ENCODE measurements at regions not wholly inside any gene's neighbourhood (a gene's known extent, or its start where the extent isn't known, plus 50 kb on each side); places are given as distances from the start of the nearest gene placed in this dataset.
"Not testable (repeated sequence)": the region's sequence is repeated elsewhere in the genome, so short reads cannot be mapped to it uniquely, and the experiment has no call there.

GRCh38 chr13:73310366-73310765, 251.6 kb downstream of the KLF5 start:
- DNase-seq, result no peak

- DNase-seq, result no peak
Observed at GRCh38 chr13:73307481-73307880, 248.7 kb downstream of the KLF5 start.

DNA sequence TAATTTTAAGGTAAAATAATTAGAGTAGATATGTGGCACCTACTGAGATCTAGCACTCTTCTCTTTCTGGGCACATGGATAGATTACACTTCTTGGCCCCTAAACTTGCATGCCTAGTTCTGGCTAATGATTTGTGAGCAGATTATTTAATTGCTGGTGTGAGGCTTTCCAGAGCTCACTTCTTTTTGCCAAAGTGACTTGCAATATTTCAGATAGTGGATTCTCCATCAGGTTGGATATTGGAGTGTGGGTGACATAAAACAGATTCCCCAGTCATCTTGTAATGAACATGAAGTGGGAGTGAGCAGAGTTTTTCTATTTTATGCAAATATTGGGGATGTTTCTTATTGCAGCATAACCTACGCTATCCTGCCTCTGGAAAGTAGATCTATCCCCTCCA, 247.9 kb downstream of the KLF5 start:
- no peak for DNase-seq

- no peak for DNase-seq
Observed at GRCh38 chr13:73304442-73304841, 245.6 kb downstream of the KLF5 start.

- no peak for DNase-seq
Observed at GRCh38 chr13:73303851-73304250, 245.0 kb downstream of the KLF5 start.

GRCh38 chr13:73301622-73302021, 242.8 kb downstream of the KLF5 start:
- not testable (repeated sequence) for DNase-seq

DNA sequence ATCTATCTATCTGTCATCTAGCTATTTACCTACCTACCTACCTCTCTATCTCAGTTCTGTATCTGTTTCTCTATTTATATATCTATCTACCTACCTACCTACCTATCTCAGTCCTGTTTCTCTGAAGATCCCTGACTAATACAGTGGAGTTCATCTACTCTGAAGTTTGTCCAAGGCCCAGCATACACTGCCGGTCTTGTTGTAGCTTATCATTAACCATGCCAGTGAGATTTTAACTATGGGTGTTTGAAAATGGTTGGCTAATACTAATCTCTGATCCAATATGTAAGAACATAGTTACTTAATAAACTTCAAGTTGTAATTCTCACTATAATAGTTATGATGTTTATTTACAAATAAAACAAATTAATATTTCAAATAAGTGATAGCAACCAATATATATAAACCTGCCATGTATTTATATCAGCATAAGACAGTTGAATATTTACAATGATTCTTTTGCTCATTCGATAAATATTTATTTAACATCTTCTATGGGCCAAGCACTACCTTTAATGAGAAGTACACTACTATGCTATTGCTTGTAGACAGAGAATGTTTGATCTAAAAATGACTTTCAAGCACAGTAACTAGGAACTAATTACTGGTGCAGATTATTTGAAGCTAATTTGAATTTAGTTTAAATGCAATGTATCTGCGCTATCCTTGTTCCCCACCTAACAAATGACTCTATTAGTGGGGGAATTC, 242.1 kb downstream of the KLF5 start:
- DNase-seq, result no peak

DNA sequence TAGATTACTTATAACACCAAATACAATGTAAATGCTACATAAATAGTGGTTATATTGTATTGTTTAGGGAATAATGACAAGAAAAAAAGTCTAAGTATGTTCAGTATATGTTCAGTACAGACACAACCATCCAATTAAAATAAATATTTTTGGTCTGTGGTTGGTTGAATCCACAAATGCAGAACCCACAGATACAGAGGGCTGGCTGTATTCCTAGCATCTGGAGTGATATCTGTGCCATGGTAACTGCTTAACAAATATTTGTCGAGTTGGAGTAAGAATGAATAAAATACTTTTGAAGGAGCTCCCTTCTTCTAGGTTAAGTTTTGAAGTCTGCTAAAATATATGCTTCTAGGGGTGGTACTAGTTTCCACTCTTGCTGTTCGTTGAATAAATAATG, 241.0 kb downstream of the KLF5 start:
- no peak for DNase-seq

DNA sequence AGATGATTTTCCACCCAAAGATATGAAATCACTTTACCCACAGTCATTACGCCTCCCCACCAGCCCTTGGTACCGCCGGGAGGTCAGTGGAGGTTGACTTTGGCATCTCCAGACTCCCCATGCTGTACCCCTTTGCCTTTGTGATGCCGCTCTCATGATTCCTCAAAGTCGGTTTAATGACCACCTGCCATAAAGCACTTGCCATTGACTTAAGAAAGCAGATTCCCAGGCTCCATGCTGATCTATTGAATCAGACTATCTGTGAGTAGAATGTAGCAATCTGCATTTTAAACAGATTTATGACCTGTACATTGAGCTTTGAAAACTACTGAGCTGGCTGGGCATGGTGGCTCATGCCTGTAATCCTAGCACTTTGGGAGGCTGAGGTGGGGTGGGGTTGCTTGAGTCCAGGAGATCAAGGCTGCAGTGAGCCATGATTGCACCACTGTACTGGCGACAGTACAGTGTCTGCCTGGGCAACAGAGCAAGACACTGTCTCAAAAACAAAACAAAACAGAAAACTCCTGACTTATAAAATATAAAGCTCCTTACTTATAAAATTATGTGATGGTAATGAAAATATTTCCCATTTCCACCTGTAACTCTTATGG, 235.2 kb downstream of the KLF5 start:
- no peak for DNase-seq

GRCh38 chr13:73292127-73292526, 233.3 kb downstream of the KLF5 start:
- DNase-seq, result no peak

DNA sequence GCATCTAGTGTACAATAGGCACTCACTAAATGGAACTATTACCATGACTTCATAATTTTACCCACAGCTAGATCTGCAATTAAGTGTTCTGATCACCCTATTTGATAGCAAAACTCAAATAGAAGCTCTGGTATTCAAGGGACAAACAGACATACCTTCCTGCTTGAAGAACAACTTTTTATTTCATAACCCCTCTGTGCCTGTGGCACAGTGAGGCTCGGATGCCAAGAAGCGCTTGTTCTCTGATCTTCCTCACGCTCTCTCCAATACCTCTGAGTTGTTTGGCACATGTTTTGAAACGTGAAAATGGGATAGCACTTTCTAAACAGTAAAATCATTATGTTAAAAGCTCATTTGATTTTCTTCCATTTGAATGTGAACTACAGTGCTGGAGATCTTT, 232.0 kb downstream of the KLF5 start:
- no peak for DNase-seq

GRCh38 chr13:73288596-73288995, 229.8 kb downstream of the KLF5 start:
- DNase-seq, result no peak

DNA sequence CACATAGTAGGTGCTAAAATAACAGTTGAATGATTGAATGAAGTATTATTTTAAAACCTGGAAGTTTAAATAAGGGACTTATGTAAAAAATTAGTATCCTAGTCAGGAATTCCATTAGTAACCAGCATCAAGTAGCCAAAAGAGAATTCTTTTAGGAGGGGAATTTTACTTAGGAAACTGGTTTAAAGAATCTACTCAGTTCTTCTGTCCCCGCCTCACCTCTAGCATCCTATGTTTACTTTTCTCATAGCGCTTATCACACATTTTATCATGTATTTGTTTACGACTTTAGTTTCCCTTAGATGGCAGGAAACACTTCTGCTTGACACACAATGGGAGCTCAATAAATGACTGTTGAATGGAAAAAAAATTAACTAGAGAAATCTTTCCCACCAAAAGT, 229.0 kb downstream of the KLF5 start:
- DNase-seq, result no peak

DNA sequence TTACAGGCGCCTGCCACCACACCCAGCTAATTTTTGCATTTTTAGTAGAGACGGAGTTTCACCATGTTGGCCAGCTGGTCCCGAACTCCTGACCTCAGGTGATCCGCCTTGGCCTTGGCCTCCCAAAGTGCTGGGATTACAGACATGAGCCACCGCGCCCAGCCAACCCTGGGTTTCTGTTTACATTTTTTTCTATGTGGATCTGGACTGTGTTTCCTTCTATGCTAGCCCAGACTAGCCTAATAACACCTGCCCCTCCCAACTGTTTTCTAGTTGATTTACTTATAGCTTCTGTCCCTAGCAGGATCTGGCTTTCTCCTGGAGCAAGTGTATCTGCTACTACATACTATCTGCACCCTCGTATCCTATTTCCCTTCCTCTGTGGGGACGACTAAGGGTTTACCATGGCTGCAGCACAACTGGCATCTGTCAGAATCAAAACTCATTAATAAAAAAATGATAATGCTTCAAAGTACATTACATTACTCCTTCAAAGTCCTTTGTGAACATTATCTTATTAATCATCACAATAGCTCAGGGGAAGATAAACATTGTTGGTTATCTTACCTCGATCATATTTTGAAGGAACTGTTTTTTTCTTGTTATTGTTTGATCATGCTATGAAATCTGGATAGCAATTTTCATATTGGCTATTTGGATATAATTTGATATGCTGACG, 228.3 kb downstream of the KLF5 start:
- DNase-seq, result no peak

DNA sequence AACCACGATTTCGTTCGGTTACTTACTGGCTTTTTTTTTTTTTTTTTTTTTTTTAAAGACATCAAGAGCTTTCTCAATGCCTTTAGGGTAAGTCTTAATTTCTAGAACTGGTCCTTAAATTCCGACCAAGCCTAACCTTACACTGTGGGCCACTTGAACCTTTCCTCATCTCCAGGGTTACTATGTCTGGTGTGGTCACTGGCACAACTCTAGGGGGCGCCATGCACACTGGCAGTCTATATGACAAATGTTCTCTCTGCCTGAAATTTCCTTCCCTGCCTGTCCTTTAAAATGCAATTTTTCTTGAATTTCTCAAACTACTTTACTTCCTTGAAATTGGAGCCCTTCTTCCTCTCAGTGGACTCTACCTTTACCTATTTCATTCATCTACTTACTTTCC, 227.4 kb downstream of the KLF5 start:
- no peak for DNase-seq

- no peak for DNase-seq
Observed at GRCh38 chr13:73284081-73284874, 225.5 kb downstream of the KLF5 start.

- DNase-seq, result no peak
Observed at GRCh38 chr13:73283636-73284035, 224.8 kb downstream of the KLF5 start.

DNA sequence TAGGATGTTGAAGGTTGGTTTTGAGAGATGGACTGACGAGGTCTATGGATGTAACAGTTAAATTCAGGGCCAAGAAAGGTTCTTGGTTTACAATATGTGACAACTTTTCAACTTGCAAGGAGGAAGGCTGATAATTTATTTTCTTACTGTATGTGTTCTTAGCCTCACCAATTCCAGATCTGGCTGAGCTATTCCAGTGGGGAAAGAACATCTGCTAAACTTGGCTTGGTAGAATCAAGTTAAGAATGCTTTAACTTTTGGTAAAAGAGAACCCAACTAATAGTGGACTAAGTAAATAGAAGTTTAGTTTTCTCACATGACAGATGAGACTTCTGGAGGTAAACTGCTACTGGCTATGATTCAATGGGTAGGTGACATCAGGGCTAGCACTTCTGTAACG, 222.9 kb downstream of the KLF5 start:
- no peak for DNase-seq

DNA sequence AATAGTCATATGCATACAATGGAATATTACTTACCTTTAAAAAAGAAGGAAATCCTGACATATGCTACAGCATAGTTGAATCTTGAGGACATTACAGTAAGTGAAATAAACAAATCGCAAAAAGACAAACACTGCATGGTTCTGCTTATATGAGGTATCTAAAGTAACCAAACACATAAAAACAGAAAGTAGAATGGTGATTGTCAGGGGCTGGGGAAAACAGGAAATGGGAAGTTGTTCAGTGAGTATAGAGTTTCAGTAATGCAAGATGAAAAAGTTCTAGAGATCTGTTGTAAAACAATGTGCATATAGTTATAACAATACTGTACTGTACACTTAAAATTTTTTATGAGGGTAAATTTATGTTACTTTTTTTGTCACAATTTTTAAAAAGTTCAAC, 219.4 kb downstream of the KLF5 start:
- DNase-seq, result no peak

DNA sequence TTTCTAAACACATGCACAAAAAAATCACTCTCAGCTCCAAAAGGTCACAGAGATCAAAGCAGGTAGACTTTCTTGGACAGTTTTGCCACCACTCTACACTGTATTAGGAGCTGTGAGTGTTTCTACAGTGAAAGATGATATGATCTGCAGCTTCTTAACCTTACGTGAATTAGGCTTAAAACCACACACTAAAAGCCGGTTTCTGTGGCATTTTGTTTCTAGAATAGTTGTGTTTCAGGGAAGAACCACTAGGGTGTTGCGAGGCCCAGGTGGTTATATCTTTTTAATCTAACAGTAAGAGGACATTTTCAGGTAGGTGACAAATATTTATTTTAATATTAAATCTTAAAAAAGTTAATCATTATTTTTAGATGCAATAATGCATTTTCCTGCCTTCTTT, 216.4 kb downstream of the KLF5 start:
- DNase-seq, result no peak

- DNase-seq, result no peak
Observed at GRCh38 chr13:73274147-73274546, 215.3 kb downstream of the KLF5 start.

DNA sequence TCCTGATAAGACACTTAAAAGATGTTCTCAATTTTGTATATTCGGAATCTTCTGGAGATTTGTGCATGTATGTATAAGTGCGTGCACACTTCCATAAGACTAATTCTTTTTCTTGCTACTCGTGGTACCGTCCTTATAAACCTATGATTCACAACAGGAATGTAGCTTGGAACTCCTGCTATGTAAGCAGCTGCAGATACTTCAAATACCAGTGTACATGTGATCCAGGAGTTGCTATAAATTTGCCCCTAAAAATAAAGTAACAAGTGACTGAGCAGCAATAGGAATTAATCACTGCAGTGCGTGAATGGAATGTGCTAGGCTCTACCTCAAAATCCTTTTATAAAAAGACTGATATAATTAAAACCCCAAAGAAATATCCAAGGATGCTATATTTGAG, 214.9 kb downstream of the KLF5 start:
- no peak for DNase-seq

- DNase-seq, result no peak
Observed at GRCh38 chr13:73273276-73273675, 214.5 kb downstream of the KLF5 start.

DNA sequence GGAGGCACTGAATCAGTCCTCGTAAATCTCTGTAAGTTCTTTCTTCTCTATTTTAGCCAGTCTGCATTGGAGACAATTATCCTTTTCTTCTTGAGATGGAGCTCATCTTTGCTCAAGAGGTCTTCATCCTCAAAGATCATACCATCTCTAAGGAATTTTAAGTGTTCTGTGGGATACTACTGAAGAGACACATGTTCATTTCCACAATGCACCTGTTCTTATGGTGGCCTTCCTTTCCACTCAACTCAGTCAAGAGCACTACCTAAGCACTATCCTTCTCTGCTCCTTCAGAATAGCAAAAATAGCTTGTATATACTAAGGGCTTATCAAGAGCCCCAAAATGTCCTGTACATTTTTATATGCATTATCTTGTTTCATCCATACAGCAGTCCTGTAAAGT, 214.0 kb downstream of the KLF5 start:
- DNase-seq, result no peak
